RWPE1 (cell line): ENCODE measurements at regions not wholly inside any gene's neighbourhood (a gene's known extent, or its start where the extent isn't known, plus 50 kb on each side); places are given as distances from the start of the nearest gene placed in this dataset.
A peak's percentile ranks its signal among the peaks of the same experiment; 100 is the strongest.

Source experiments
- CTCF ChIA-PET: fragments of 350-600 bp; sonication (Branson Sonifier 250); formaldehyde crosslinking; extraction: SDS; loops from one replicate; lab custom pipeline; 2021; lab: Yijun Ruan, JAX
- POLR2A ChIA-PET: fragments of 400-600 bp; formaldehyde crosslinking; extraction: SDS; loops from one replicate; lab custom pipeline; 2020; ENCODE audit warnings: antibody characterized with exemption; ENCODE audit not compliant: low non-redundant PET; lab: Yijun Ruan, JAX
- DNase-seq: peaks from one replicate; pipeline ENCODE4 v3.0.0; 2012; ENCODE audit warnings: low spot score
- H3K27ac ChIP-seq: fragments of 450-650 bp; 2 replicates; pipeline ENCODE4 v1.5.1; 2017
- CTCF ChIP-seq: fragments of 450-650 bp; conservative IDR thresholded peaks from 2 replicates; pipeline ENCODE4 v1.5.1; 2017; ENCODE audit warnings: low read depth, mild to moderate bottlenecking

DNA sequence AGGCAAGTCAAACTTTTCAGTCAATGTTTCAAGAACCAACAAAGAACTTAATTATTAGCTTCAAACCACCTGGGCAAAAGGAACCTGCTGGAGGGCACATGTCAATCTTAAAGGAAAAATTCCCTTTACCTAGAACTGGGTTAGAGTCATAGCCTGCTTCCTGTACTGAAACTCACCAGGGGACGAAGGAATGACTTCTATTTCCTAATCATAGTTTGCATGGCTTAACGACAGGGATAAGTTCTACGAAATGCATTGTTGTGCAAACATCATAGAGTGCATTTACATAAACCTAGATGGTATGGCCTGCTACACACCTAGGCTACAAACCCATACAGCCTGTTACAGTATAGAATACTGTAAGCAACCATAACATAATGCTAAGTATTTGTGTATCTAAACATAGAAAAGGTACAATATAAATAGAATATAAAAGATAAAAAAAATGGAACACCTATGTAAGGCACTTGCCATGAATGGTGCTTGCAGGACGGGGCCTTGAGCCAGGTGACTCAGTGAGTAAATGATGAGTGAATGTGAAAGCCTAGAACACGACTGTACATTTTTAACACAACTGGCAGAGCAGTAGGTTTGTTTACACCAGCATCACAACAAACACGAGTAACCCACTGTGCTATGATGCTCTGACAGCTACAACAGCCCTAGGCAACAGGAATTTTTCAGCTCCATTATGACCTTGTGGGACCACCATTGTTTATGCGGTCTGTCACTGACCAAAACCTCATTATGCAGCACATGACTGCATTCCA lies 234.9 kb upstream of the CAND1 start:
- CTCF ChIA-PET = interaction anchor here (1.5 kb wide), 1 partner anchor 9 kb away, joined by 4 read pairs; no protein-coding TSS in a partner anchor
- TF ChIP-seq CTCF = no peak
- peak; percentile 20 for DNase-seq
- no peak overlapping the region for H3K27ac ChIP-seq
- POLR2A ChIA-PET = interaction anchor here (0.6 kb wide), 1 partner anchor 10 kb away, joined by 4 read pairs; no protein-coding TSS in a partner anchor

GRCh38 chr12:67035121-67035520 lies 234.0 kb upstream of the CAND1 start:
- no peak for TF ChIP-seq CTCF
- no peak for DNase-seq
- POLR2A ChIA-PET = no interaction called here
- no peak overlapping the region for H3K27ac ChIP-seq
- CTCF ChIA-PET = interaction anchor here (0.6 to 1.5 kb wide), 2 partner anchors 9 to 27 kb away, joined by 3 to 4 read pairs; no protein-coding TSS in a partner anchor

GRCh38 chr12:67038486-67038885 lies 230.7 kb upstream of the CAND1 start:
- ChIA-PET CTCF (no interaction called here), POLR2A (no interaction called here)
- H3K27ac ChIP-seq = no peak overlapping the region
- no peak for DNase-seq
- TF ChIP-seq CTCF = no peak

DNA sequence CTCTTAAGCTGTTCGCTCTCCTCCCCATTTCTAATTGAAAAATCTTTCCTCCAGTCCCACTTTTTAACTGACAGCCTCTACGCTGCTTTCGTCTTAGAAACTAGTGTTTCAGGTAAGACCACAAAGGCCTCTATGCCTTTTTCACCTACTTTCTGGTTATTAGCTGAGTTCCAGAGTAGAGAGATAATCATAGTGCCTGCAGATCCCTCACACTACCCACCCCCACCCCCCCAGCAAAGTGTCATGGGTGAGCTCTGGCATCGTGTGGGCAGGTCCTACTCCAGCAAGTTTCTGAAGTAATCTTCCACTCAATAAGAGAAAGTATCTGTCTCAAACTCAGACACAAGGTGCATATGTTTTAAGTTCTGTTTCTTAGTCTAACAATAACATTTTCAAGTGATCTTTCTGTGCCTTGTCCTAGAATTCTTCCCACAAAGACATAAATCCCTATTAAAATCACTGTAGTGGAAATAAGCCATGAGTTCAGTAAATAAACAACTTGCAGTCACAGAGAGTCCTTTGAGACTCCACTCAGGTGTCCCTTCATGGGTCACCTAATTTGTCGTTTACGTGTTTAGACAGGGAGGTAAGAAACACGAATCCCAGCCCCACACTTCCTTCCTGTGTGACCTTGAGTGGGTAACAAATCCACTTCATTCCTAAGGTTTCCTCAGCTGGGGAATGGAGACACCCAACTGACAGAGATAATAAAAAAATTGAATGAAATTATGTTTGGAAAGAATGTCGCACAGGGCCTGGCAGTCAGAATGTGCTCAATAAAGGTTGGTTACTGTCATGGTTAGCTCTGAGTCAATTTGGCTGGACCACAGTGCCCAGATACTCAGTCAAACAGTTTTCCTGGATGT lies 228.9 kb upstream of the CAND1 start:
- CTCF ChIA-PET = no interaction called here

GRCh38 chr12:67040861-67041137 lies 228.4 kb upstream of the CAND1 start:
- no peak for DNase-seq
- no peak for TF ChIP-seq CTCF
- CTCF ChIA-PET = no interaction called here
- POLR2A ChIA-PET = no interaction called here
- no peak overlapping the region for H3K27ac ChIP-seq

More for the DNA sequence above, 228.9 kb upstream of the CAND1 start:
- POLR2A ChIA-PET = interaction anchor here (0.5 to 0.7 kb wide), 2 partner anchors 10 to 210 kb away, joined by 3 to 6 read pairs; no protein-coding TSS in a partner anchor
- no peak for TF ChIP-seq CTCF
- no peak for DNase-seq
- H3K27ac ChIP-seq = no peak overlapping the region

- peak; percentile 41 for DNase-seq
- ChIA-PET POLR2A (no interaction called here), CTCF (interaction anchor here (0.9 kb wide), 1 partner anchor 17 kb away, joined by 3 read pairs; no protein-coding TSS in a partner anchor)
- no peak overlapping the region for H3K27ac ChIP-seq
- TF ChIP-seq CTCF = no peak
Observed at GRCh38 chr12:67042697-67043131, 226.4 kb upstream of the CAND1 start.
